CD14-positive monocyte (primary cell): ENCODE measurements at regions not wholly inside any gene's neighbourhood (a gene's known extent, or its start where the extent isn't known, plus 50 kb on each side); places are given as distances from the start of the nearest gene placed in this dataset.

Experiments
- DNase-seq, 3 donors: peaks; one replicate each; pipeline ENCODE4 v3.0.0-alpha.2; 2011 to 2022
- H2AFZ ChIP-seq: 2 replicates; pipeline ENCODE4 v1.6.0; 2012; ENCODE audit warnings: mild to moderate bottlenecking, low read depth, low read length, inconsistent platforms; ENCODE audit not compliant: insufficient read depth, poor library complexity, severe bottlenecking
- H3K27ac ChIP-seq, 2 donors: 1 replicate in 1 of 2; 2 replicates in 1 of 2; pipeline ENCODE4 v1.5.1; 2012 to 2013; ENCODE audit warnings: low read length in 2 of 2, control low read depth in 1 of 2, inconsistent platforms in 1 of 2, low read depth in 1 of 2, mild to moderate bottlenecking in 1 of 2
- H3K27me3 ChIP-seq, 2 donors: one replicate each; pipeline versions ENCODE4 v1.6.0 to v1.6.1; 2011 to 2013; ENCODE audit warnings: low read length in 2 of 2; ENCODE audit not compliant: control insufficient read depth in 2 of 2, insufficient read depth in 2 of 2
- H3K36me3 ChIP-seq, 2 donors: replicated peaks in 1 of 2; 1 replicate in 1 of 2; 2 replicates in 1 of 2; pipeline versions ENCODE4 v1.5.1 to v1.6.1; 2012 to 2013; ENCODE audit warnings: low read length in 2 of 2, control low read depth in 1 of 2, inconsistent platforms in 1 of 2, mild to moderate bottlenecking in 1 of 2; ENCODE audit not compliant: insufficient read depth in 2 of 2, control insufficient read depth in 1 of 2
- H3K4me1 ChIP-seq, 2 donors: 1 replicate in 1 of 2; 2 replicates in 1 of 2; pipeline versions ENCODE4 v1.5.1 to v1.6.1; 2012 to 2013; ENCODE audit warnings: low read length in 2 of 2, control low read depth in 1 of 2, inconsistent platforms in 1 of 2, mild to moderate bottlenecking in 1 of 2, moderate library complexity in 1 of 2; ENCODE audit not compliant: insufficient read depth in 2 of 2, control insufficient read depth in 1 of 2
- H3K4me2 ChIP-seq: replicated peaks from 2 replicates; pipeline ENCODE3; 2012; ENCODE audit warnings: low read length, moderate library complexity, mild to moderate bottlenecking; ENCODE audit not compliant: poor library complexity, severe bottlenecking; ENCODE audit errors: extremely low read depth
- H3K4me3 ChIP-seq, 3 experiments: fragments of 200-600 bp in 1 of 3; sonication (generic) in 1 of 3; replicated peaks in 1 of 3; 1 replicate in 2 of 3; 2 replicates in 1 of 3; pipeline ENCODE4 v1.5.1; 2011 to 2013; ENCODE audit warnings: low read length in 3 of 3, mild to moderate bottlenecking in 3 of 3, control low read depth in 2 of 3, low read depth in 2 of 3, inconsistent platforms in 1 of 3, moderate library complexity in 1 of 3
- H3K79me2 ChIP-seq: 2 replicates; pipeline ENCODE4 v1.6.0; 2012; ENCODE audit warnings: mild to moderate bottlenecking, control low read depth, inconsistent platforms, low read length, moderate library complexity; ENCODE audit not compliant: insufficient read depth
- H3K9ac ChIP-seq: 2 replicates; pipeline ENCODE4 v1.6.0; 2017; ENCODE audit warnings: low read length, mild to moderate bottlenecking; ENCODE audit not compliant: insufficient read depth, poor library complexity, severe bottlenecking
- H3K9me3 ChIP-seq, 2 donors: replicated peaks in 1 of 2; 1 replicate in 1 of 2; 2 replicates in 1 of 2; pipeline versions ENCODE4 v1.5.1 to v1.6.1; 2012 to 2013; ENCODE audit warnings: low read length in 2 of 2, control low read depth in 1 of 2; ENCODE audit not compliant: control insufficient read depth in 1 of 2, insufficient read depth in 1 of 2
- H4K20me1 ChIP-seq: 2 replicates; pipeline ENCODE4 v1.6.0; 2012; ENCODE audit warnings: mild to moderate bottlenecking, low read length, control low read depth, moderate library complexity; ENCODE audit not compliant: insufficient read depth
- H3K27ac Mint-ChIP-seq, 7 donors: one replicate each; pipeline ENCODE4 v1.8.0; 2020; ENCODE audit warnings: mild to moderate bottlenecking in 7 of 7, mixed read lengths in 7 of 7, moderate library complexity in 6 of 7, inconsistent platforms in 2 of 7
- H3K27me3 Mint-ChIP-seq, 3 donors: one replicate each; pipeline ENCODE4 v1.8.0; 2021 to 2022; ENCODE audit warnings: low read depth in 3 of 3, mild to moderate bottlenecking in 3 of 3, mixed read lengths in 3 of 3, moderate library complexity in 3 of 3, inconsistent platforms in 1 of 3
- H3K36me3 Mint-ChIP-seq, 2 donors: one replicate each; pipeline ENCODE4 v1.8.0; 2020; ENCODE audit warnings: mixed read lengths in 2 of 2, inconsistent platforms in 1 of 2, mild to moderate bottlenecking in 1 of 2
- H3K4me1 Mint-ChIP-seq: one replicate; pipeline ENCODE4 v1.8.0; 2020; ENCODE audit warnings: mild to moderate bottlenecking, mixed read lengths
- H3K4me3 Mint-ChIP-seq, 2 donors: one replicate each; pipeline ENCODE4 v1.8.0; 2020; ENCODE audit warnings: mild to moderate bottlenecking in 2 of 2, mixed read lengths in 2 of 2, moderate library complexity in 1 of 2
- H3K9me3 Mint-ChIP-seq, 7 donors: one replicate each; pipeline ENCODE4 v1.8.0; 2020 to 2022; ENCODE audit warnings: mixed read lengths in 7 of 7, mild to moderate bottlenecking in 6 of 7, moderate library complexity in 6 of 7, inconsistent platforms in 2 of 7
- WGBS: methylation state at CpG from one replicate; pipeline ENCODE4 v1.1.5; 2013; ENCODE audit warnings: missing lambda C conversion rate; ENCODE audit not compliant: insufficient coverage; 5-methylcytosine and 5-hydroxymethylcytosine counted together
- intact Hi-C, 2 donors: fragments of 100-400 bp; cut with micrococcal nuclease; formaldehyde crosslinking; loops; one replicate each; pipeline versions ENCODE4 v1.15.0 to v1.15.1; 2023
- TF ChIP-seq, protein P1 (sequence below): fragments of 200-600 bp; IDR thresholded peaks from one replicate; pipeline ENCODE4 v1.8.0; 2022; ENCODE audit warnings: antibody characterized with exemption, mild to moderate bottlenecking

DNA sequence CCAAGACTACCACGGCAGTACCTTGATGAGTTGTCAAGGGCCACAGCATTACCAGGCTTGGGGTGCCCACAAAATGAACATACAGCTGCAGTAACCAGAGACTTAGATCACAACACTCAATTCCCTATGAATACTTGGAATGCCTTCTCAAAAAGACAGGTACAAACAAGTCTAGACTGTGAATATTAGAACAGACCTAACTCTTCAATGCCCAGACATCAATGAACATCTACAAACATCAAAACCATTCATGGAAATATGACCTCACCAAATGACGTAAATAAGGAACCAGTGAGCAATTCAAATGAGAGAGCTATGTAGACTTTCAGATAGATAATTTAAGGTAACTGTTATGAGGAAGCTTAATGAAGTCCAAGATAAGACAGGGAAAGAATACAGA, 185.1 kb upstream of the POU1F1 start:
- Histone ChIP-seq H3K4me2 (no peak overlapping the region), H3K79me2 (no peaks in the 10 kb centered on the region), H3K9me3 (peaks cover 0 to 8% of the 10 kb centered on the region in 2 donors), H3K4me3 (no peak overlapping the region), H3K27ac (no peak overlapping the region), H3K27me3 (no peaks in the 10 kb centered on the region), H3K4me1 (no peaks in the 10 kb centered on the region), H2AFZ (no peak overlapping the region), H3K9ac (no peak overlapping the region), H3K36me3 (no peaks in the 10 kb centered on the region), H4K20me1 (no peaks in the 10 kb centered on the region)
- H3K4me3 Mint-ChIP-seq, result no peak overlapping the region
- peaks cover 1 to 8% (median 3%) of the 10 kb centered on the region in 7 donors for H3K9me3 Mint-ChIP-seq
- TF ChIP-seq, protein P1, sequence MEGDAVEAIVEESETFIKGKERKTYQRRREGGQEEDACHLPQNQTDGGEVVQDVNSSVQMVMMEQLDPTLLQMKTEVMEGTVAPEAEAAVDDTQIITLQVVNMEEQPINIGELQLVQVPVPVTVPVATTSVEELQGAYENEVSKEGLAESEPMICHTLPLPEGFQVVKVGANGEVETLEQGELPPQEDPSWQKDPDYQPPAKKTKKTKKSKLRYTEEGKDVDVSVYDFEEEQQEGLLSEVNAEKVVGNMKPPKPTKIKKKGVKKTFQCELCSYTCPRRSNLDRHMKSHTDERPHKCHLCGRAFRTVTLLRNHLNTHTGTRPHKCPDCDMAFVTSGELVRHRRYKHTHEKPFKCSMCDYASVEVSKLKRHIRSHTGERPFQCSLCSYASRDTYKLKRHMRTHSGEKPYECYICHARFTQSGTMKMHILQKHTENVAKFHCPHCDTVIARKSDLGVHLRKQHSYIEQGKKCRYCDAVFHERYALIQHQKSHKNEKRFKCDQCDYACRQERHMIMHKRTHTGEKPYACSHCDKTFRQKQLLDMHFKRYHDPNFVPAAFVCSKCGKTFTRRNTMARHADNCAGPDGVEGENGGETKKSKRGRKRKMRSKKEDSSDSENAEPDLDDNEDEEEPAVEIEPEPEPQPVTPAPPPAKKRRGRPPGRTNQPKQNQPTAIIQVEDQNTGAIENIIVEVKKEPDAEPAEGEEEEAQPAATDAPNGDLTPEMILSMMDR, result no peak
- no peaks in the 10 kb centered on the region for H3K4me1 Mint-ChIP-seq
- DNase-seq, result no peak
- no peaks in the 10 kb centered on the region for H3K36me3 Mint-ChIP-seq
- WGBS, result 100% methylated on average over 1 of the region's 2 CpGs
- H3K27me3 Mint-ChIP-seq, result peaks cover 0 to 2% (median 0%) of the 10 kb centered on the region in 3 donors
- H3K27ac Mint-ChIP-seq, result no peak overlapping the region
- intact Hi-C loops, result no loop called here

DNA sequence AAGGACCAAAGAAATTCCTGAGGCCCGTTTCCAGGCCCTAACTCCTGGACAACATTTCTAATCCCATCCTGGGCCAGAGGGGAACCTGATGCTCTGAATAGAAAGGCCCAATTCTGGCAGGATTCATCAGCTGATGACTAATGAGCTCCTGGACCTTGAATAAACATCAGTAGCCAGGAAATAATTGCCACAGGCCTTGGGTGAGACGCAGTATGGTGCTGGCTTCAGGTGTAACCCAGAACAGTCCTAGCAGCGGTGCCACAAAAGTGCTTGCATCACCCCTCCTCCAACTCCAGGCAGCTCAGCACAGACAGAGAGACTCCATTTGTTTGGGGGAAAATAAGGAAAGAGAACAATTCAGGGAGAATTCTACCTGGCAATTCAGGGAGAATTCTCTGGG, 184.7 kb upstream of the POU1F1 start:
- no peak overlapping the region for H3K4me2 ChIP-seq
- H3K36me3 Mint-ChIP-seq, result no peaks in the 10 kb centered on the region
- 90% methylated on average over 1 of the region's 3 CpGs for WGBS
- H3K4me1 ChIP-seq, result no peaks in the 10 kb centered on the region
- H3K27me3 Mint-ChIP-seq, result peaks cover 0 to 2% (median 0%) of the 10 kb centered on the region in 3 donors
- peaks cover under 1 to 8% (median 3%) of the 10 kb centered on the region in 7 donors for H3K9me3 Mint-ChIP-seq
- H4K20me1 ChIP-seq, result no peaks in the 10 kb centered on the region
- no peak overlapping the region for H3K4me3 Mint-ChIP-seq
- H3K9ac ChIP-seq, result no peak overlapping the region
- no peaks in the 10 kb centered on the region for H3K36me3 ChIP-seq
- H3K9me3 ChIP-seq, result peaks cover 0 to 8% of the 10 kb centered on the region in 2 donors
- no peak overlapping the region for H3K27ac ChIP-seq
- no peaks in the 10 kb centered on the region for H3K79me2 ChIP-seq
- no peak overlapping the region for H2AFZ ChIP-seq
- no peaks in the 10 kb centered on the region for H3K27me3 ChIP-seq
- H3K27ac Mint-ChIP-seq, result no peak overlapping the region
- no peak overlapping the region for H3K4me3 ChIP-seq
- DNase-seq, result no peak
- no peaks in the 10 kb centered on the region for H3K4me1 Mint-ChIP-seq
- TF ChIP-seq, protein P1, result no peak
- intact Hi-C loops, result no loop called here
